ENCODE measurements at regions not wholly inside any gene's neighbourhood (a gene's known extent, or its start where the extent isn't known, plus 50 kb on each side); places are given as distances from the start of the nearest gene placed in this dataset.
"Not testable (repeated sequence)": the region's sequence is repeated elsewhere in the genome, so short reads cannot be mapped to it uniquely, and the experiment has no call there.

GRCh38 chr1:157219182-157219581 is 81.0 kb upstream of the ETV3 start:
- Mint-ChIP-seq H3K9me3 (peaks cover 6% of the 10 kb centered on the region), H3K4me1 (ENCODE audit: unreplicated experiment) (no peaks in the 10 kb centered on the region), H3K36me3 (peaks cover 5% of the 10 kb centered on the region), H3K27me3 (peaks cover 5% of the 10 kb centered on the region), H3K27ac (no peak overlapping the region), H3K4me3 (no peak overlapping the region)
- no peak for DNase-seq (ENCODE audit: extremely low spot score, unreplicated experiment)
- TF ChIP-seq CTCF (conservative IDR thresholded peaks at IDR 0.05) = no peak

- DNase-seq (ENCODE audit: extremely low spot score, unreplicated experiment) = no peak
- TF ChIP-seq CTCF (conservative IDR thresholded peaks at IDR 0.05) = no peak
- Mint-ChIP-seq H3K4me1 (ENCODE audit: unreplicated experiment) (no peaks in the 10 kb centered on the region), H3K4me3 (no peak overlapping the region), H3K36me3 (peaks cover 5% of the 10 kb centered on the region), H3K27me3 (peaks cover 5% of the 10 kb centered on the region), H3K9me3 (peaks cover 10% of the 10 kb centered on the region), H3K27ac (no peak overlapping the region)
Measured at GRCh38 chr1:157218671-157219070, 80.5 kb upstream of the ETV3 start.

DNA sequence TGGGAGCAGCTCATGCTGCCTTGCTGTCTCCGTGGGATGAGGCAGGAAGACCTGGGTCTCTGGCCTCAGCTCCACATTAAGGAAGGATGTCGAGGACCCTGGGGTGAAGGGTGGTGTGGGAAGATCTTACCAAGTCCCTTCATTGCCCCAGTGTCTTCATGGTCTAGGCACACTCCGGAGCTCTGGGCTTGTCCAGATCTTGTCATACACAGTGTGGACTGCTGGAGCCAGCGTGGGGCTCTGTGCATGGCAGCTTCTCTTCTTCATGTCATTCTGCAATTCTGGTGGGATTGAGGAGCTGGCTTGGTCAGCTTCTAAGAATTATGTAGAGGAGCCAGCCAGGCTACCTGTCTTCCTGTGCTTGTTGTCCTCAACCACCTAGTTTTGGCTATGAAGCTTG is 79.3 kb upstream of the ETV3 start:
- H3K36me3 Mint-ChIP-seq = peaks cover 5% of the 10 kb centered on the region
- no peak overlapping the region for H3K4me3 Mint-ChIP-seq
- no peaks in the 10 kb centered on the region for H3K4me1 Mint-ChIP-seq (ENCODE audit: unreplicated experiment)
- H3K27ac Mint-ChIP-seq = no peak overlapping the region
- peaks cover 16% of the 10 kb centered on the region for H3K9me3 Mint-ChIP-seq
- peaks cover 5% of the 10 kb centered on the region for H3K27me3 Mint-ChIP-seq
- no peak for TF ChIP-seq CTCF (conservative IDR thresholded peaks at IDR 0.05)
- no peak for DNase-seq (ENCODE audit: extremely low spot score, unreplicated experiment)

DNA sequence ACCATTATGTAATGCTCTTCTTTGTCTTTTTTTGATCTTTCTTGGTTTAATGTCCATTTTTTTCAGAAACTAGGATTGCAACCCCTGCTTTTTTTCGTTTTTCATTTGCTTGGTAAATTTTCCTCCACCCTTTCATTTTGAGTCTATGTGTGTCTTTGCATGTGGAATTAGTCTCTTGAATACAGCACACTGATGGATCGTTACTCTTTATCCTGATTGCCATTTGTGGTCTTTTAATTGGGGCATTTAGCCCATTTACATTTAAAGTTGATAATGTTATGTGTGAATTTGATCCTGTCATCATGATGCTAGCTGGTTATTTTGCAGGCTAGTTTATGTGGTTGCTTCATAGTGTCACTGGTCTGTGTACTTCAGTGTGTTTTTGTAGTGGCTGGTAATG is 75.6 kb upstream of the ETV3 start:
- TF ChIP-seq CTCF (conservative IDR thresholded peaks at IDR 0.05) = no peak
- Mint-ChIP-seq H3K9me3 (peaks cover 16% of the 10 kb centered on the region), H3K27me3 (peaks cover 5% of the 10 kb centered on the region), H3K36me3 (peaks cover 5% of the 10 kb centered on the region), H3K27ac (no peak overlapping the region), H3K4me3 (no peak overlapping the region), H3K4me1 (ENCODE audit: unreplicated experiment) (no peaks in the 10 kb centered on the region)
- no peak for DNase-seq (ENCODE audit: extremely low spot score, unreplicated experiment)

- Mint-ChIP-seq H3K27ac (no peak overlapping the region), H3K4me3 (no peak overlapping the region), H3K27me3 (no peaks in the 10 kb centered on the region), H3K36me3 (peaks cover under 1% of the 10 kb centered on the region), H3K4me1 (ENCODE audit: unreplicated experiment) (no peaks in the 10 kb centered on the region), H3K9me3 (peaks cover 12% of the 10 kb centered on the region)
- TF ChIP-seq CTCF (conservative IDR thresholded peaks at IDR 0.05) = no peak
- no peak for DNase-seq (ENCODE audit: extremely low spot score, unreplicated experiment)
Measured at GRCh38 chr1:157209514-157209913, 71.3 kb upstream of the ETV3 start.

DNA sequence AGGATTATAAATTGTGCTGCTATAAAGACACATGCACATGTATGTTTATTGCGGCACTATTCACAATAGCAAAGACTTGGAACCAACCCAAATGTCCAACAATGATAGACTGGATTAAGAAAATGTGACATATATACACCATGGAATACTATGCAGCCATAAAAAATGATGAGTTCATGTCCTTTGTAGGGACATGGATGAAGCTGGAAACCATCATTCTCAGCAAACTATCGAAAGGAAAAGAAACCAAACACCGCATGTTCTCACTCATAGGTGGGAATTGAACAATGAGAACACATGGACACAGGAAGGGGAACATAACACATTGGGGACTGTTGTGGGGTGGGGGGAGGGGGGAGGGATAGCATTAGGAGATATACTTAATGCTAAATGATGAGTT is 67.8 kb upstream of the ETV3 start:
- H3K27me3 Mint-ChIP-seq; H3K4me3 Mint-ChIP-seq; H3K4me1 Mint-ChIP-seq (ENCODE audit: unreplicated experiment); H3K9me3 Mint-ChIP-seq; H3K36me3 Mint-ChIP-seq; DNase-seq (ENCODE audit: extremely low spot score, unreplicated experiment); H3K27ac Mint-ChIP-seq: not testable (repeated sequence)
